Neural progenitor cell (in vitro differentiated cells): ENCODE measurements at regions not wholly inside any gene's neighbourhood (a gene's known extent, or its start where the extent isn't known, plus 50 kb on each side); places are given as distances from the start of the nearest gene placed in this dataset.

ENCODE experiments used
- CTCF ChIP-seq: fragments of 200-600 bp; sonication (generic); IDR thresholded peaks from 2 replicates; pipeline ENCODE4 v1.5.1; 2017; ENCODE audit warnings: antibody characterized with exemption, mild to moderate bottlenecking
- EZH2phosphoT487 ChIP-seq: fragments of 200-600 bp; sonication (generic); IDR thresholded peaks from 2 replicates; pipeline ENCODE4 v1.6.1; 2017; ENCODE audit warnings: antibody characterized with exemption

- no peak for TF ChIP-seq CTCF
- no peak for TF ChIP-seq EZH2phosphoT487
Observed at GRCh38 chr14:82905762-82906161, 1372.1 kb upstream of the SEL1L start.
